Activated T-cell treated with anti-CD3 and anti-CD28 coated beads, Interleukin-2, amount 50 U/mL, for 1 hour (primary cell): ENCODE measurements at regions not wholly inside any gene's neighbourhood (a gene's known extent, or its start where the extent isn't known, plus 50 kb on each side); places are given as distances from the start of the nearest gene placed in this dataset.
"Not testable (repeated sequence)": the region's sequence is repeated elsewhere in the genome, so short reads cannot be mapped to it uniquely, and the experiment has no call there.

ENCODE experiments used
- DNase-seq: peaks from one replicate; pipeline ENCODE4 v3.0.0-alpha.2; 2020

- peak; percentile 21 for DNase-seq
These were observed 100.1 kb downstream of the EIF4E start for GRCh38 chr4:98828801-98829200.

- no peak for DNase-seq
These were observed 101.3 kb downstream of the EIF4E start for GRCh38 chr4:98827661-98828060.

- no peak for DNase-seq
These were observed 106.8 kb downstream of the EIF4E start for GRCh38 chr4:98822144-98822543.

- DNase-seq = not testable (repeated sequence)
These were observed 110.8 kb downstream of the EIF4E start for GRCh38 chr4:98818116-98818515.

GRCh38 chr4:98816816-98817215, 112.1 kb downstream of the EIF4E start:
- no peak for DNase-seq

GRCh38 chr4:98816386-98816785, 112.5 kb downstream of the EIF4E start:
- DNase-seq = no peak

GRCh38 chr4:98804403-98804802, 124.5 kb downstream of the EIF4E start:
- no peak for DNase-seq

- no peak for DNase-seq
These were observed 125.7 kb downstream of the EIF4E start for GRCh38 chr4:98803251-98803650.

- no peak for DNase-seq
These were observed 126.1 kb downstream of the EIF4E start for GRCh38 chr4:98802770-98803198.

GRCh38 chr4:98801259-98801725, 127.6 kb downstream of the EIF4E start:
- no peak for DNase-seq

GRCh38 chr4:98796991-98797390, 131.9 kb downstream of the EIF4E start:
- no peak for DNase-seq

GRCh38 chr4:98794565-98795205, 134.2 kb downstream of the EIF4E start:
- no peak for DNase-seq

- no peak for DNase-seq
These were observed 135.2 kb upstream of the TSPAN5 start for GRCh38 chr4:98793658-98794057.

- DNase-seq = no peak
These were observed 128.5 kb upstream of the TSPAN5 start for GRCh38 chr4:98786866-98787265.

- no peak for DNase-seq
These were observed 126.7 kb upstream of the TSPAN5 start for GRCh38 chr4:98784947-98785706.

- no peak for DNase-seq
These were observed 123.4 kb upstream of the TSPAN5 start for GRCh38 chr4:98781641-98782357.

GRCh38 chr4:98780926-98781325, 122.5 kb upstream of the TSPAN5 start:
- no peak for DNase-seq

GRCh38 chr4:98779088-98779487, 120.7 kb upstream of the TSPAN5 start:
- DNase-seq = no peak

GRCh38 chr4:98778206-98778605, 119.8 kb upstream of the TSPAN5 start:
- DNase-seq = no peak

- DNase-seq = no peak
These were observed 117.3 kb upstream of the TSPAN5 start for GRCh38 chr4:98775672-98776071.

- no peak for DNase-seq
These were observed 115.2 kb upstream of the TSPAN5 start for GRCh38 chr4:98773638-98774037.

GRCh38 chr4:98771959-98772632, 113.7 kb upstream of the TSPAN5 start:
- DNase-seq = no peak

GRCh38 chr4:98765771-98766170, 107.4 kb upstream of the TSPAN5 start:
- DNase-seq = no peak
